Fibroblast of lung (primary cell): ENCODE measurements at regions not wholly inside any gene's neighbourhood (a gene's known extent, or its start where the extent isn't known, plus 50 kb on each side); places are given as distances from the start of the nearest gene placed in this dataset.

ENCODE experiments used
- DNase-seq, 2 donors: peaks; one replicate each; pipeline versions ENCODE4 v3.0.0 to v3.0.0-alpha.2; 2010; ENCODE audit warnings: low read depth in 2 of 2
- H2AFZ ChIP-seq: 2 replicates; pipeline ENCODE4 v1.5.1; 2012; ENCODE audit warnings: low read length, control low read depth, inconsistent platforms
- H3K27ac ChIP-seq: 2 replicates; pipeline ENCODE4 v1.5.1; 2011; ENCODE audit warnings: low read length, control low read depth; ENCODE audit not compliant: insufficient read depth
- H3K27me3 ChIP-seq: 2 replicates; pipeline ENCODE4 v1.5.1; 2011; ENCODE audit warnings: mild to moderate bottlenecking, low read length; ENCODE audit not compliant: control insufficient read depth, insufficient read depth
- H3K36me3 ChIP-seq: 2 replicates; pipeline ENCODE4 v1.5.1; 2011; ENCODE audit warnings: low read length; ENCODE audit not compliant: control insufficient read depth, insufficient read depth
- H3K4me1 ChIP-seq: 2 replicates; pipeline ENCODE4 v1.5.1; 2011; ENCODE audit warnings: low read length; ENCODE audit not compliant: control insufficient read depth, insufficient read depth; ENCODE audit errors: extremely low read depth
- H3K4me2 ChIP-seq: 2 replicates; pipeline ENCODE4 v1.5.1; 2011; ENCODE audit warnings: low read length, control low read depth; ENCODE audit not compliant: insufficient read depth; ENCODE audit errors: extremely low read depth
- H3K4me3 ChIP-seq, 4 experiments: fragments of 200-600 bp in 1 of 4; sonication (generic) in 1 of 4; replicated peaks in 1 of 4; 2 replicates each; pipeline ENCODE4 v1.5.1; 2011 to 2016; ENCODE audit warnings: low read length in 4 of 4, low read depth in 3 of 4, mild to moderate bottlenecking in 3 of 4, control low read depth in 2 of 4, inconsistent platforms in 1 of 4, mixed read lengths in 1 of 4; ENCODE audit not compliant: insufficient read depth in 1 of 4; ENCODE audit errors: control extremely low read depth in 1 of 4
- H3K79me2 ChIP-seq: 2 replicates; pipeline ENCODE4 v1.5.1; 2012; ENCODE audit warnings: mild to moderate bottlenecking, low read length, inconsistent platforms; ENCODE audit not compliant: control insufficient read depth, insufficient read depth
- H3K9ac ChIP-seq: 2 replicates; pipeline ENCODE4 v1.5.1; 2011; ENCODE audit warnings: mild to moderate bottlenecking, low read length, control low read depth; ENCODE audit not compliant: insufficient read depth
- H3K9me3 ChIP-seq: 2 replicates; pipeline ENCODE4 v1.5.1; 2012; ENCODE audit warnings: low read depth, low read length; ENCODE audit not compliant: control insufficient read depth, insufficient read depth
- H4K20me1 ChIP-seq: 2 replicates; pipeline ENCODE4 v1.5.1; 2011; ENCODE audit warnings: low read length; ENCODE audit not compliant: control insufficient read depth, insufficient read depth; ENCODE audit errors: extremely low read depth
- EZH2 ChIP-seq: IDR thresholded peaks from 2 replicates; pipeline ENCODE4 v1.5.1; 2012; ENCODE audit warnings: low read length, control low read depth, mild to moderate bottlenecking; ENCODE audit errors: missing control alignments
- TF ChIP-seq, protein P1 (sequence below), 2 donors: IDR thresholded peaks in 1 of 2; conservative IDR thresholded peaks in 1 of 2; 1 replicate in 1 of 2; 2 replicates in 1 of 2; pipeline ENCODE4 v1.5.1; 2011 to 2012; ENCODE audit warnings: low read length in 2 of 2, control low read depth in 1 of 2, inconsistent platforms in 1 of 2, low read depth in 1 of 2, mild to moderate bottlenecking in 1 of 2

DNA sequence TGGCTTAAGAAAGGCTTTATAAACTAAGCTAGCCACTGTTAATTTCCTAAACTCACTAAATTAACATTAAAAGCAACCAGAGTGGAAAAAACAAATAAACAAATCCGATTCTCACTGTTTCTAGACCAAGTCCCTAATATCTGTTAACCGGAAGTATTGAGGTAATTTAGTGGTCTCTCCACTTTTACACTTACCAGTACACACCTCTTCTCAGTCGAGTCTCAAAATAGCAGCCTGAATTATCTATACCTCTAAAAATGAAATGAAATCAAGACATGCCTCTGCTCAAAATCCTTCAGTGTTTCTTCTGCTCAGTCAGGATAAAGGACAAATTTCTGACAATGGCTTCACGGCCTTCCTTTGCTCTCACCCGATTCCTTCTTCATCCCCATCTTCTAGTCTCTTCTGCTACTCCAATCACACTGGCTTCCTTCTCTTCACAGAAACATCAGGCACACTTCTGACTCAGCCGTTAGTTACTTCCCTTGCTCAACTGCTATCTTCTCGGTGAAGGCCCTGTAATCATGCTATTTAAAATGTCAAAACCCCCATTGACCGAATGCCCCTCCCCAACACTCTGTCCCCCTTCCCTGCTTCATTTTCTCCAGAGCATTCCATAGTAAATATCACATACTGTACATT lies 161.3 kb downstream of the KITLG start:
- Histone ChIP-seq H3K4me3 (peak overlapping the region in 2 of 4 experiments; percentile 5 to 50), H3K4me2 (peak overlapping the region; percentile 67), H3K27ac (peak overlapping the region; percentile 13), H3K9ac (no peak overlapping the region), H4K20me1 (no peaks in the 10 kb centered on the region), H3K4me1 (peaks cover 9% of the 10 kb centered on the region), H2AFZ (no peak overlapping the region), H3K9me3 (no peaks in the 10 kb centered on the region), H3K36me3 (no peaks in the 10 kb centered on the region), H3K79me2 (peaks cover 40% of the 10 kb centered on the region), H3K27me3 (no peaks in the 10 kb centered on the region)
- TF ChIP-seq EZH2, result no peak
- TF ChIP-seq, protein P1, sequence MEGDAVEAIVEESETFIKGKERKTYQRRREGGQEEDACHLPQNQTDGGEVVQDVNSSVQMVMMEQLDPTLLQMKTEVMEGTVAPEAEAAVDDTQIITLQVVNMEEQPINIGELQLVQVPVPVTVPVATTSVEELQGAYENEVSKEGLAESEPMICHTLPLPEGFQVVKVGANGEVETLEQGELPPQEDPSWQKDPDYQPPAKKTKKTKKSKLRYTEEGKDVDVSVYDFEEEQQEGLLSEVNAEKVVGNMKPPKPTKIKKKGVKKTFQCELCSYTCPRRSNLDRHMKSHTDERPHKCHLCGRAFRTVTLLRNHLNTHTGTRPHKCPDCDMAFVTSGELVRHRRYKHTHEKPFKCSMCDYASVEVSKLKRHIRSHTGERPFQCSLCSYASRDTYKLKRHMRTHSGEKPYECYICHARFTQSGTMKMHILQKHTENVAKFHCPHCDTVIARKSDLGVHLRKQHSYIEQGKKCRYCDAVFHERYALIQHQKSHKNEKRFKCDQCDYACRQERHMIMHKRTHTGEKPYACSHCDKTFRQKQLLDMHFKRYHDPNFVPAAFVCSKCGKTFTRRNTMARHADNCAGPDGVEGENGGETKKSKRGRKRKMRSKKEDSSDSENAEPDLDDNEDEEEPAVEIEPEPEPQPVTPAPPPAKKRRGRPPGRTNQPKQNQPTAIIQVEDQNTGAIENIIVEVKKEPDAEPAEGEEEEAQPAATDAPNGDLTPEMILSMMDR (conservative IDR thresholded peaks at IDR 0.05 in 1 of 2, IDR thresholded peaks at IDR 0.05 in 1 of 2; ENCODE audit: low read depth in 1 of 2, low read length in 2 of 2), result no peak
- peak; percentile 53 to 64 for DNase-seq

DNA sequence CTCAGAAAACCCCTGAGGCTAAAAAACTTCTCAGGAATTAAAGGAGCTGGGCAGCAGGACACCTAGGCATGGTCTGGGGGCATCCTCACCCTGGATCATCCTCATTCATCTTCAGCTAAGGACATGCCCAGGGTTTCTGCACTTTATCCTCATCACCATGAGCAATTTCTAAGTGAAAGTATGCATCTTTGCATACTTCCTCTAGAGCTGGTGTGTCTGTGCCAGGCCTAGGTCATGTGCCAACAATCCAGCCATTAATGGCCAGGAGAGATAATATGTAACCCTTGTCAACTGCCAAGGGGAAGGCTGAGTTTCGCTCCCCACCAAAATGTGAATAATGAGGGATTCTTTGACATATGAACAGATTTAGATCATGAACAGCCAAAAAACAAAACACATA lies 160.5 kb downstream of the KITLG start:
- no peak for TF ChIP-seq EZH2
- TF ChIP-seq, protein P1 (conservative IDR thresholded peaks at IDR 0.05 in 1 of 2, IDR thresholded peaks at IDR 0.05 in 1 of 2; ENCODE audit: low read depth in 1 of 2, low read length in 2 of 2), result no peak
- Histone ChIP-seq H3K4me2 (peak overlapping the region; percentile 67), H3K27ac (peak overlapping the region; percentile 13), H3K36me3 (no peaks in the 10 kb centered on the region), H3K79me2 (peaks cover 34% of the 10 kb centered on the region), H4K20me1 (no peaks in the 10 kb centered on the region), H3K4me1 (peaks cover 9% of the 10 kb centered on the region), H3K4me3 (no peak overlapping the region), H3K9me3 (no peaks in the 10 kb centered on the region), H2AFZ (no peak overlapping the region), H3K9ac (no peak overlapping the region), H3K27me3 (no peaks in the 10 kb centered on the region)
- DNase-seq, result peak in 1 of 2 donors; percentile 58

DNA sequence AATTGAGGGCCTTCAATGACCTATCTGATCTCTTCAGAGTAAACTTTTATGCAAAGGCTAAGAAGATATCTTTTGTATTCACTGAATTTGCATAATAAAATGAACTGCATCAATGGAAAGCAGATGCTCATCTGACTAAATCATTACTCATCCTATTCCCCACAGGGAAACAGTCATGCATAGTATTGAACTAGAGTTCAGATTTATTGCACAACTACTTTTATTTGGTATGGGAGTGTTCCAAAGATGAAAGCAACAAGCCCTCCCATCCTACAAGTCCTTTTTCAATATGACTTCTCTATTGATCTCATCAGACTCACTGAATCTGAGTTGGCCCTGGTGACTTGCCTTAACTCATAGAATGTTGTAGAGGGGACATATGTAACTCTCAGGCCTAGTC lies 159.8 kb downstream of the KITLG start:
- Histone ChIP-seq H3K79me2 (peaks cover 30% of the 10 kb centered on the region), H3K4me1 (peaks cover 9% of the 10 kb centered on the region), H3K9ac (no peak overlapping the region), H4K20me1 (no peaks in the 10 kb centered on the region), H3K36me3 (no peaks in the 10 kb centered on the region), H3K4me3 (no peak overlapping the region), H3K9me3 (no peaks in the 10 kb centered on the region), H3K27ac (peak overlapping the region; percentile 71), H2AFZ (peak overlapping the region; percentile 26), H3K27me3 (no peaks in the 10 kb centered on the region), H3K4me2 (no peak overlapping the region)
- TF ChIP-seq, protein P1 (conservative IDR thresholded peaks at IDR 0.05 in 1 of 2, IDR thresholded peaks at IDR 0.05 in 1 of 2; ENCODE audit: low read depth in 1 of 2, low read length in 2 of 2), result no peak
- no peak for TF ChIP-seq EZH2
- peak; percentile 90 to 92 for DNase-seq
